K562 (cell line): ENCODE measurements at regions not wholly inside any gene's neighbourhood (a gene's known extent, or its start where the extent isn't known, plus 50 kb on each side); places are given as distances from the start of the nearest gene placed in this dataset.

ENCODE experiments used
- ATAC-seq: fragments of 200-7000 bp; cut with Tn5 transposase; 3 replicates; pipeline ENCODE4 v1.9.1; 2020; ENCODE audit warnings: moderate library complexity
- BruUV-seq: library from RNA; stranded (reverse); fragments of 400-500 nt; replicated peaks from 2 replicates; lab custom pipeline; 2021; lab: Mats Ljungman, UMichigan
- CTCF ChIA-PET: fragments of 300-600 bp; formaldehyde crosslinking; extraction: SDS; loops from one replicate; lab custom pipeline; 2021; ENCODE audit warnings: low intra/inter-chr PET ratio; lab: Yijun Ruan, JAX
- POLR2A ChIA-PET: fragments of 300-600, 350-650 bp; sonication (Branson Sonifier 250); formaldehyde crosslinking; extraction: SDS; loops from one replicate; lab custom pipeline; 2021; ENCODE audit warnings: antibody characterized with exemption, inconsistent platforms; lab: Yijun Ruan, JAX
- DNase-seq, 4 experiments: peaks; one replicate each; pipeline versions ENCODE4 v3.0.0 to v3.0.0-alpha.2; 2011 to 2018; ENCODE audit warnings: low spot score in 3 of 4, mixed read lengths in 3 of 4; ENCODE audit errors: extremely low read depth in 1 of 4
- FAIRE-seq: peaks from 2 replicates; lab custom pipeline; 2011; peaks lifted over from hg19 to GRCh38; lab: Jason Lieb, UNC
- H2AFZ ChIP-seq: 2 replicates; pipeline ENCODE4 v1.6.0; 2011; ENCODE audit warnings: low read depth, low read length, control low read depth, inconsistent platforms
- H3K27ac ChIP-seq: fragments of 200-600 bp; 3 replicates; pipeline ENCODE4 v1.8.0; 2011; ENCODE audit warnings: low read depth, mild to moderate bottlenecking, control low read depth, inconsistent platforms, low read length, moderate library complexity, mixed read lengths; ENCODE audit errors: extremely low read depth
- H3K27me3 ChIP-seq, 2 experiments: fragments of 300-600 bp in 1 of 2; 2 replicates in 1 of 2; 3 replicates in 1 of 2; pipeline versions ENCODE4 v1.6.0 to v1.8.0; 2011; ENCODE audit warnings: inconsistent platforms in 2 of 2, low read length in 2 of 2, mild to moderate bottlenecking in 1 of 2, mixed read lengths in 1 of 2, moderate library complexity in 1 of 2; ENCODE audit not compliant: control insufficient read depth in 2 of 2, insufficient read depth in 2 of 2
- H3K36me3 ChIP-seq: fragments of 300-600 bp; 3 replicates; pipeline ENCODE4 v1.8.0; 2011; ENCODE audit warnings: mild to moderate bottlenecking, low read length, inconsistent platforms; ENCODE audit not compliant: control insufficient read depth, insufficient read depth
- H3K4me1 ChIP-seq, 2 experiments: fragments of 200-600 bp in 1 of 2; replicated peaks in 1 of 2; 2 replicates in 1 of 2; 3 replicates in 1 of 2; pipeline versions ENCODE4 v1.5.1 to v1.8.0; 2011; ENCODE audit warnings: inconsistent platforms in 2 of 2, low read length in 2 of 2, mild to moderate bottlenecking in 1 of 2, mixed read lengths in 1 of 2, moderate library complexity in 1 of 2; ENCODE audit not compliant: control insufficient read depth in 2 of 2, insufficient read depth in 2 of 2
- H3K4me2 ChIP-seq: 2 replicates; pipeline ENCODE4 v1.6.1; 2011; ENCODE audit warnings: low read length, control low read depth, inconsistent platforms, mixed read lengths; ENCODE audit not compliant: insufficient read depth
- H3K4me3 ChIP-seq: fragments of 200-600 bp; sonication (generic), shearing (Covaris generic); 2 replicates; pipeline ENCODE4 v1.5.1; 2016; ENCODE audit warnings: control low read depth, inconsistent platforms
- H3K79me2 ChIP-seq: fragments of 200-600 bp; 3 replicates; pipeline ENCODE4 v1.8.0; 2011; ENCODE audit warnings: low read length, inconsistent platforms; ENCODE audit not compliant: control insufficient read depth, insufficient read depth
- H3K9ac ChIP-seq, 2 experiments: 2 replicates each; pipeline versions ENCODE4 v1.6.0 to v1.6.1; 2011; ENCODE audit warnings: low read depth in 2 of 2, low read length in 2 of 2, control low read depth in 1 of 2, inconsistent platforms in 1 of 2, mild to moderate bottlenecking in 1 of 2, mixed read lengths in 1 of 2; ENCODE audit not compliant: insufficient read depth in 1 of 2
- H3K9me1 ChIP-seq: one replicate; pipeline ENCODE4 v1.6.0; 2011; ENCODE audit warnings: inconsistent platforms, mild to moderate bottlenecking, low read length, moderate library complexity; ENCODE audit not compliant: control insufficient read depth, insufficient read depth
- H3K9me3 ChIP-seq: replicated peaks from 2 replicates; pipeline ENCODE4 v1.5.1; 2011; ENCODE audit warnings: low read depth, low read length, inconsistent platforms; ENCODE audit not compliant: control insufficient read depth, insufficient read depth
- H4K20me1 ChIP-seq: replicated peaks from 2 replicates; pipeline ENCODE4 v1.6.1; 2011; ENCODE audit warnings: low read length, inconsistent platforms, mixed read lengths; ENCODE audit not compliant: control insufficient read depth, insufficient read depth
- NEUROD1 ChIP-seq: fragments of 150-350 bp; IDR thresholded peaks from 2 replicates; pipeline ENCODE4 v1.6.1; 2014; ENCODE audit warnings: borderline replicate concordance, low read length, low read depth; ENCODE audit not compliant: partially characterized antibody
- POLR3A ChIP-seq: IDR thresholded peaks from 2 replicates; pipeline ENCODE4 v1.6.1; 2011; ENCODE audit warnings: borderline replicate concordance, mild to moderate bottlenecking, moderate library complexity; ENCODE audit not compliant: insufficient read length, insufficient read depth; ENCODE audit errors: extremely low read depth
- PTTG1 ChIP-seq: fragments of 450-650 bp; IDR thresholded peaks from 2 replicates; pipeline ENCODE4 v1.6.1; 2016; ENCODE audit warnings: low read depth, mild to moderate bottlenecking, missing genetic modification characterization, missing compliant biosample characterization
- SNRNP70 ChIP-seq: fragments of 200-400 bp; formaldehyde crosslinking; optimal IDR thresholded peaks from 2 replicates; pipeline ENCODE3; 2017; ENCODE audit warnings: low read depth, low read length
- SPI1 ChIP-seq: IDR thresholded peaks from 2 replicates; pipeline ENCODE4 v1.6.1; 2011; ENCODE audit warnings: low read depth, low read length, control low read depth, borderline replicate concordance
- STAT5A ChIP-seq: IDR thresholded peaks from 2 replicates; pipeline ENCODE4 v1.6.1; 2012; ENCODE audit warnings: low read length, inconsistent platforms, borderline replicate concordance
- WGBS: fragments of 100-300 bp; shearing (Covaris generic); methylation state at CpG from one replicate; pipeline ENCODE4 v1.1.6; 2016; ENCODE audit warnings: low coverage, mixed read lengths; ENCODE audit not compliant: insufficient coverage; ENCODE audit errors: missing lambda C conversion rate; 5-methylcytosine and 5-hydroxymethylcytosine counted together
- in situ Hi-C: fragments of 300-500 bp; cut with MboI; formaldehyde crosslinking; loops from 4 replicates; pipeline ENCODE4 v1.15.0; 2018; ENCODE audit warnings: inconsistent platforms, mixed read lengths
- intact Hi-C: fragments of 100-400 bp; cut with micrococcal nuclease; formaldehyde crosslinking; loops from 2 replicates; pipeline ENCODE4 v1.14.2; 2022
- TF ChIP-seq, protein P1 (sequence below): fragments of 200-600 bp; sonication (generic); IDR thresholded peaks from one replicate; pipeline ENCODE4 v1.6.1; 2012; ENCODE audit warnings: mild to moderate bottlenecking, low read depth, low read length, inconsistent platforms
- TF ChIP-seq, protein P2 (sequence below): fragments of 250-450 bp; sonication (Bioruptor Pico); IDR thresholded peaks from 2 replicates; pipeline ENCODE4 v1.5.1; 2021; ENCODE audit warnings: mild to moderate bottlenecking

DNA sequence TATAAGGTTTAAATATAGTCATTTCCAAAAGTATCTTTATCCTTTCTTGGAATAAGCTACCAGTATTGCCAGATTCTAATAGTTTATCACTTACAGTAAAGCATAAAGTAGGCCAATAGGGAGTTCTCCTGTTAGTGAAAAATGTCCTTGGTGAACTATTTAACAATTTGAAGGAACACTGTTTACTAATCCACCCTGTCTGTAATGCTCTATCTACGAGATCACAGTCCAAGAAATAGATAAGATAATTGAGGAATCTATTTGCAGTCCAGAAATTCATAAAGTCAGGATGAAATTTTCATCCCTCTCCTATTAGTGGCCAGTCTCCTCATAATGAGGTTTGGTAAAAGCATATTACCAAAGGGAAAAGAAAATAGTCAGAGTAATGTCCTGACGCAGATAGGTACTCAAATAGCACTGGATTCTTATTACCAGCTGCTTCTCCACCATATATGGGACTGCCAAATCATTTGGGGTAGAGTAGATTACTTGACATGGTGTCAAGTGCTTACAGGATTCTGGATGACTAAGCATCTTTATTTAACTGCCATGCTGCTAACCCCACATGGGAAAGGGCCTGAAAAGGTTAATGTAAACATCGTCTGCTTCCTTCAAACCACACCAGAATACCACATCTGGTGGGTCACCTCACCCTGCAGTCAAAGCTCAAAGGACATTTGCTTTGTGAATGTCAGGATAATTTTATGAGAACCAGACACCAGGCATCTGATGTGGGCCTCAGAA lies 808.1 kb downstream of the EFNA5 start:
- Histone ChIP-seq H2AFZ (no peak overlapping the region), H3K9me3 (no peaks in the 10 kb centered on the region), H3K36me3 (no peaks in the 10 kb centered on the region), H3K4me2 (no peak overlapping the region), H3K9ac (no peak overlapping the region), H3K4me1 (no peaks in the 10 kb centered on the region), H3K27ac (no peak overlapping the region), H3K9me1 (no peaks in the 10 kb centered on the region), H3K79me2 (no peaks in the 10 kb centered on the region), H4K20me1 (no peaks in the 10 kb centered on the region), H3K27me3 (no peaks in the 10 kb centered on the region), H3K4me3 (no peak overlapping the region)
- DNase-seq (no peak), ATAC-seq (no peak), FAIRE-seq (no peak)
- ChIA-PET CTCF (no interaction called here), POLR2A (no interaction called here)
- 0% methylated on average over 3 of the region's 3 CpGs for WGBS
- in situ Hi-C loops (no loop called here), intact Hi-C loops (no loop called here)
- no TSS peak for BruUV-seq
- TF ChIP-seq, protein P1, sequence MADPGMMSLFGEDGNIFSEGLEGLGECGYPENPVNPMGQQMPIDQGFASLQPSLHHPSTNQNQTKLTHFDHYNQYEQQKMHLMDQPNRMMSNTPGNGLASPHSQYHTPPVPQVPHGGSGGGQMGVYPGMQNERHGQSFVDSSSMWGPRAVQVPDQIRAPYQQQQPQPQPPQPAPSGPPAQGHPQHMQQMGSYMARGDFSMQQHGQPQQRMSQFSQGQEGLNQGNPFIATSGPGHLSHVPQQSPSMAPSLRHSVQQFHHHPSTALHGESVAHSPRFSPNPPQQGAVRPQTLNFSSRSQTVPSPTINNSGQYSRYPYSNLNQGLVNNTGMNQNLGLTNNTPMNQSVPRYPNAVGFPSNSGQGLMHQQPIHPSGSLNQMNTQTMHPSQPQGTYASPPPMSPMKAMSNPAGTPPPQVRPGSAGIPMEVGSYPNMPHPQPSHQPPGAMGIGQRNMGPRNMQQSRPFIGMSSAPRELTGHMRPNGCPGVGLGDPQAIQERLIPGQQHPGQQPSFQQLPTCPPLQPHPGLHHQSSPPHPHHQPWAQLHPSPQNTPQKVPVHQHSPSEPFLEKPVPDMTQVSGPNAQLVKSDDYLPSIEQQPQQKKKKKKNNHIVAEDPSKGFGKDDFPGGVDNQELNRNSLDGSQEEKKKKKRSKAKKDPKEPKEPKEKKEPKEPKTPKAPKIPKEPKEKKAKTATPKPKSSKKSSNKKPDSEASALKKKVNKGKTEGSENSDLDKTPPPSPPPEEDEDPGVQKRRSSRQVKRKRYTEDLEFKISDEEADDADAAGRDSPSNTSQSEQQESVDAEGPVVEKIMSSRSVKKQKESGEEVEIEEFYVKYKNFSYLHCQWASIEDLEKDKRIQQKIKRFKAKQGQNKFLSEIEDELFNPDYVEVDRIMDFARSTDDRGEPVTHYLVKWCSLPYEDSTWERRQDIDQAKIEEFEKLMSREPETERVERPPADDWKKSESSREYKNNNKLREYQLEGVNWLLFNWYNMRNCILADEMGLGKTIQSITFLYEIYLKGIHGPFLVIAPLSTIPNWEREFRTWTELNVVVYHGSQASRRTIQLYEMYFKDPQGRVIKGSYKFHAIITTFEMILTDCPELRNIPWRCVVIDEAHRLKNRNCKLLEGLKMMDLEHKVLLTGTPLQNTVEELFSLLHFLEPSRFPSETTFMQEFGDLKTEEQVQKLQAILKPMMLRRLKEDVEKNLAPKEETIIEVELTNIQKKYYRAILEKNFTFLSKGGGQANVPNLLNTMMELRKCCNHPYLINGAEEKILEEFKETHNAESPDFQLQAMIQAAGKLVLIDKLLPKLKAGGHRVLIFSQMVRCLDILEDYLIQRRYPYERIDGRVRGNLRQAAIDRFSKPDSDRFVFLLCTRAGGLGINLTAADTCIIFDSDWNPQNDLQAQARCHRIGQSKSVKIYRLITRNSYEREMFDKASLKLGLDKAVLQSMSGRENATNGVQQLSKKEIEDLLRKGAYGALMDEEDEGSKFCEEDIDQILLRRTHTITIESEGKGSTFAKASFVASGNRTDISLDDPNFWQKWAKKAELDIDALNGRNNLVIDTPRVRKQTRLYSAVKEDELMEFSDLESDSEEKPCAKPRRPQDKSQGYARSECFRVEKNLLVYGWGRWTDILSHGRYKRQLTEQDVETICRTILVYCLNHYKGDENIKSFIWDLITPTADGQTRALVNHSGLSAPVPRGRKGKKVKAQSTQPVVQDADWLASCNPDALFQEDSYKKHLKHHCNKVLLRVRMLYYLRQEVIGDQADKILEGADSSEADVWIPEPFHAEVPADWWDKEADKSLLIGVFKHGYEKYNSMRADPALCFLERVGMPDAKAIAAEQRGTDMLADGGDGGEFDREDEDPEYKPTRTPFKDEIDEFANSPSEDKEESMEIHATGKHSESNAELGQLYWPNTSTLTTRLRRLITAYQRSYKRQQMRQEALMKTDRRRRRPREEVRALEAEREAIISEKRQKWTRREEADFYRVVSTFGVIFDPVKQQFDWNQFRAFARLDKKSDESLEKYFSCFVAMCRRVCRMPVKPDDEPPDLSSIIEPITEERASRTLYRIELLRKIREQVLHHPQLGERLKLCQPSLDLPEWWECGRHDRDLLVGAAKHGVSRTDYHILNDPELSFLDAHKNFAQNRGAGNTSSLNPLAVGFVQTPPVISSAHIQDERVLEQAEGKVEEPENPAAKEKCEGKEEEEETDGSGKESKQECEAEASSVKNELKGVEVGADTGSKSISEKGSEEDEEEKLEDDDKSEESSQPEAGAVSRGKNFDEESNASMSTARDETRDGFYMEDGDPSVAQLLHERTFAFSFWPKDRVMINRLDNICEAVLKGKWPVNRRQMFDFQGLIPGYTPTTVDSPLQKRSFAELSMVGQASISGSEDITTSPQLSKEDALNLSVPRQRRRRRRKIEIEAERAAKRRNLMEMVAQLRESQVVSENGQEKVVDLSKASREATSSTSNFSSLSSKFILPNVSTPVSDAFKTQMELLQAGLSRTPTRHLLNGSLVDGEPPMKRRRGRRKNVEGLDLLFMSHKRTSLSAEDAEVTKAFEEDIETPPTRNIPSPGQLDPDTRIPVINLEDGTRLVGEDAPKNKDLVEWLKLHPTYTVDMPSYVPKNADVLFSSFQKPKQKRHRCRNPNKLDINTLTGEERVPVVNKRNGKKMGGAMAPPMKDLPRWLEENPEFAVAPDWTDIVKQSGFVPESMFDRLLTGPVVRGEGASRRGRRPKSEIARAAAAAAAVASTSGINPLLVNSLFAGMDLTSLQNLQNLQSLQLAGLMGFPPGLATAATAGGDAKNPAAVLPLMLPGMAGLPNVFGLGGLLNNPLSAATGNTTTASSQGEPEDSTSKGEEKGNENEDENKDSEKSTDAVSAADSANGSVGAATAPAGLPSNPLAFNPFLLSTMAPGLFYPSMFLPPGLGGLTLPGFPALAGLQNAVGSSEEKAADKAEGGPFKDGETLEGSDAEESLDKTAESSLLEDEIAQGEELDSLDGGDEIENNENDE: no peak
- TF ChIP-seq SNRNP70: no peak
- TF ChIP-seq, protein P2, sequence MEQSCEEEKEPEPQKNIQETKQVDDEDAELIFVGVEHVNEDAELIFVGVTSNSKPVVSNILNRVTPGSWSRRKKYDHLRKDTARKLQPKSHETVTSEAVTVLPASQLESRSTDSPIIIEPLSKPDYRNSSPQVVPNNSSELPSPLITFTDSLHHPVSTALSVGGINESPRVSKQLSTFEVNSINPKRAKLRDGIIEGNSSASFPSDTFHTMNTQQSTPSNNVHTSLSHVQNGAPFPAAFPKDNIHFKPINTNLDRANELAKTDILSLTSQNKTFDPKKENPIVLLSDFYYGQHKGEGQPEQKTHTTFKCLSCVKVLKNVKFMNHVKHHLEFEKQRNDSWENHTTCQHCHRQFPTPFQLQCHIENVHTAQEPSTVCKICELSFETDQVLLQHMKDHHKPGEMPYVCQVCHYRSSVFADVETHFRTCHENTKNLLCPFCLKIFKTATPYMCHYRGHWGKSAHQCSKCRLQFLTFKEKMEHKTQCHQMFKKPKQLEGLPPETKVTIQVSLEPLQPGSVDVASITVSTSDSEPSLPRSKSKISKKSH (CRISPR knock-in tag): no peak
- no peak for TF ChIP-seq POLR3A
- TF ChIP-seq SPI1: no peak
- no peak for TF ChIP-seq PTTG1 (tag)
- no peak for TF ChIP-seq STAT5A
- TF ChIP-seq NEUROD1: no peak
